ENCODE measurements at regions not wholly inside any gene's neighbourhood (a gene's known extent, or its start where the extent isn't known, plus 50 kb on each side); places are given as distances from the start of the nearest gene placed in this dataset.

- WGBS, 2 donors, result 16 to 35% methylated on average over 1 of the region's 1 CpG
- no peak for TF ChIP-seq POLR2A (IDR thresholded peaks at IDR 0.05)
- no peak for TF ChIP-seq CTCF (IDR thresholded peaks at IDR 0.05)
- H3K4me3 ChIP-seq (ENCODE audit: low read depth, poor library complexity, severe bottlenecking), result no peak overlapping the region
- intact Hi-C loops (cut with DNase I; ENCODE audit: low total_unique reads), result no loop called here
- no peak for DNase-seq (ENCODE audit: low spot score in 2 of 2)
Measured at GRCh38 chr21:25366116-25366515, 241.2 kb downstream of the MRPL39 start.

GRCh38 chr21:25362375-25363267 lies 244.7 kb downstream of the MRPL39 start:
- no peak for DNase-seq (ENCODE audit: low spot score in 2 of 2)
- 83 to 90% methylated on average over 15 of the region's 15 CpGs for WGBS, 2 donors
- no peak for TF ChIP-seq CTCF (IDR thresholded peaks at IDR 0.05)
- no peak for TF ChIP-seq POLR2A (IDR thresholded peaks at IDR 0.05)
- H3K4me3 ChIP-seq (ENCODE audit: low read depth, poor library complexity, severe bottlenecking), result no peak overlapping the region
- intact Hi-C loops (cut with DNase I; ENCODE audit: low total_unique reads), result no loop called here

GRCh38 chr21:25361765-25362164 lies 245.5 kb downstream of the MRPL39 start:
- intact Hi-C loops (cut with DNase I; ENCODE audit: low total_unique reads), result no loop called here
- no peak for DNase-seq (ENCODE audit: low spot score in 2 of 2)
- no peak overlapping the region for H3K4me3 ChIP-seq (ENCODE audit: low read depth, poor library complexity, severe bottlenecking)
- 88 to 94% methylated on average over 25 of the region's 28 CpGs for WGBS, 2 donors
- TF ChIP-seq CTCF (IDR thresholded peaks at IDR 0.05), result no peak
- no peak for TF ChIP-seq POLR2A (IDR thresholded peaks at IDR 0.05)

GRCh38 chr21:25361097-25361496 lies 246.2 kb downstream of the MRPL39 start:
- TF ChIP-seq CTCF (IDR thresholded peaks at IDR 0.05) (no peak), POLR2A (IDR thresholded peaks at IDR 0.05) (no peak)
- 29 to 30% methylated on average over 1 of the region's 1 CpG for WGBS, 2 donors
- DNase-seq (ENCODE audit: low spot score in 2 of 2), result no peak
- intact Hi-C loops (cut with DNase I; ENCODE audit: low total_unique reads), result no loop called here
- no peak overlapping the region for H3K4me3 ChIP-seq (ENCODE audit: low read depth, poor library complexity, severe bottlenecking)

- DNase-seq (ENCODE audit: low spot score in 2 of 2), result no peak
- WGBS, 2 donors, result 85 to 89% methylated on average over 2 of the region's 2 CpGs
- no peak for TF ChIP-seq POLR2A (IDR thresholded peaks at IDR 0.05)
- TF ChIP-seq CTCF (IDR thresholded peaks at IDR 0.05), result no peak
- no peak overlapping the region for H3K4me3 ChIP-seq (ENCODE audit: low read depth, poor library complexity, severe bottlenecking)
- intact Hi-C loops (cut with DNase I; ENCODE audit: low total_unique reads), result no loop called here
Measured at GRCh38 chr21:25360593-25360992, 246.7 kb downstream of the MRPL39 start.

Measured in lower leg skin (tissue), 4 donors.